AG10803 (cell line): ENCODE measurements at regions not wholly inside any gene's neighbourhood (a gene's known extent, or its start where the extent isn't known, plus 50 kb on each side); places are given as distances from the start of the nearest gene placed in this dataset.
"Not testable (repeated sequence)": the region's sequence is repeated elsewhere in the genome, so short reads cannot be mapped to it uniquely, and the experiment has no call there.

Source experiments
- DNase-seq: peaks from one replicate; pipeline ENCODE4 v3.0.0; 2010; ENCODE audit warnings: low read depth
- H3K4me3 ChIP-seq: 2 replicates; pipeline ENCODE4 v1.5.1; 2011; ENCODE audit warnings: mild to moderate bottlenecking, low read length, control low read depth
- CTCF ChIP-seq: conservative IDR thresholded peaks from 2 replicates; pipeline ENCODE4 v1.5.1; 2011; ENCODE audit warnings: mild to moderate bottlenecking, low read length, control low read depth, inconsistent platforms

- no peak overlapping the region for H3K4me3 ChIP-seq
- no peak for TF ChIP-seq CTCF
- DNase-seq = peak; percentile 90
Measured at GRCh38 chr10:62597226-62597625, 207.3 kb upstream of the ADO start.

GRCh38 chr10:62599161-62599560 is 205.4 kb upstream of the ADO start:
- no peak overlapping the region for H3K4me3 ChIP-seq
- TF ChIP-seq CTCF = no peak
- DNase-seq = no peak

GRCh38 chr10:62606551-62606950 is 198.0 kb upstream of the ADO start:
- not testable (repeated sequence) for H3K4me3 ChIP-seq, DNase-seq

GRCh38 chr10:62608189-62608875 is 196.2 kb upstream of the ADO start:
- DNase-seq, H3K4me3 ChIP-seq: not testable (repeated sequence)

GRCh38 chr10:62610649-62611229 is 193.8 kb upstream of the ADO start:
- TF ChIP-seq CTCF = peak; percentile 85
- DNase-seq = peak; percentile 41
- H3K4me3 ChIP-seq = no peak overlapping the region

GRCh38 chr10:62613424-62613823 is 191.1 kb upstream of the ADO start:
- no peak for DNase-seq

GRCh38 chr10:62613859-62614258 is 190.7 kb upstream of the ADO start:
- no peak for DNase-seq
- H3K4me3 ChIP-seq = no peak overlapping the region
- no peak for TF ChIP-seq CTCF

More at GRCh38 chr10:62613424-62613823, 191.1 kb upstream of the ADO start:
- no peak for TF ChIP-seq CTCF
- no peak overlapping the region for H3K4me3 ChIP-seq

GRCh38 chr10:62614389-62615157 is 189.9 kb upstream of the ADO start:
- TF ChIP-seq CTCF = no peak
- peak; percentile 70 for DNase-seq
- no peak overlapping the region for H3K4me3 ChIP-seq
